ENCODE measurements at regions not wholly inside any gene's neighbourhood (a gene's known extent, or its start where the extent isn't known, plus 50 kb on each side); places are given as distances from the start of the nearest gene placed in this dataset.
"Not testable (repeated sequence)": the region's sequence is repeated elsewhere in the genome, so short reads cannot be mapped to it uniquely, and the experiment has no call there.

DNA sequence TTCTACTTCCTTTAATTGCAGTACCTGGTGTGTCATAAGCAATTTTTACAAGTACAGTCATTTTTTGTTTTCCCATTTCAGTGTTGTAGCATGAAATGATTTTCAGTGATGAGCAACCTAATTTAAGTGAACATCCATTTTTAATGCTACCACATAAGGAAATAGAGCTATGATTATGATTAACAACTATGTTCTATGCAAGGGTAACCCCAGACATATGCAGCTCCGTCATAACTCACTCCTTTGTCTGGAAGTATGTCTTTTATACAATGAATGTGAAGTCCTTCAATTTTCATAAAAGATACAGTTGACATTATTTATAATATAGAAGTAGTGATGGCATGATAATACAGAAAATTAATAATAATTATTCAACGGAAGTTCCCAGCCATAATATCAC lies 783.3 kb upstream of the CDH18 start:
- not testable (repeated sequence) for DNase-seq

GRCh38 chr5:20765074-20765473 lies 777.1 kb upstream of the CDH18 start:
- not testable (repeated sequence) for DNase-seq

GRCh38 chr5:20759459-20759858 lies 771.5 kb upstream of the CDH18 start:
- not testable (repeated sequence) for DNase-seq

DNA sequence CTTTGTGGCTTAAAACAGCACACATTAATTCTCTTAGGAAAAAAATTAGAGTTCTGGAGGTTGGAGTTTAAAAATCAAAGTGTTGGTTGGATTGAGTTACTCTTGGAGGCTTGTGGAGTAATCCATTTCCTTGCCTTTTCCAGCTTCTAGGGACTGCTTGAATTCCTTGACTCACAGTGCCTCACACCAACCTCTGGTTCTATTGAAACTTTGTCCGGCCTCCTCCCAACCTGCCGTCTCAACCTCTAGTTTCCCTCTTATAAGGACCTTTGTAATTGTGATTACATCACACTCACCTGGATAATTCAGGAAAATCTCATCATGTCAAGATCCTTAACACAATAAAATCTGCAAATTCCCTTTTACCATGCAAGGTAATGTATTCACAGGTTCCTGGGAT lies 764.2 kb upstream of the CDH18 start:
- not testable (repeated sequence) for DNase-seq

GRCh38 chr5:20735715-20736114 lies 747.7 kb upstream of the CDH18 start:
- not testable (repeated sequence) for DNase-seq

DNA sequence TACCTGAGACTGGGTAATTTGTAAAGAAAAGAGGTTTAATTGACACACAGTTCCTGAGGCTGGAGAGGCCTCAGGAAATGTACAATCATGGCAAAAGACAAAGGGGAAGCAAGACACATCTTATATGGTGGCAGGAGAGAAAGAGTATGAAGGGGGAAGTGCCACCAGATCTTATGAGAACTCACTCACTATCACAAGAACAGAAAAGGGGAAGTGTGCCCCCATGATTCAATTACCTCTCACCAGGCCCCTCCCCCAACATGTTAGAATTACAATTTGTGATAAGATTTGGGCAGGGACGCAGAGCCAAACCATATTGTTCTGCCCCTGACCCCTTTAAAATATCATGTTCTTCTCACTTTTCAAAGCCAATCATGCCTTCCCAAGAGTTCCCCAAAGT lies 744.2 kb upstream of the CDH18 start:
- DNase-seq: not testable (repeated sequence)

DNA sequence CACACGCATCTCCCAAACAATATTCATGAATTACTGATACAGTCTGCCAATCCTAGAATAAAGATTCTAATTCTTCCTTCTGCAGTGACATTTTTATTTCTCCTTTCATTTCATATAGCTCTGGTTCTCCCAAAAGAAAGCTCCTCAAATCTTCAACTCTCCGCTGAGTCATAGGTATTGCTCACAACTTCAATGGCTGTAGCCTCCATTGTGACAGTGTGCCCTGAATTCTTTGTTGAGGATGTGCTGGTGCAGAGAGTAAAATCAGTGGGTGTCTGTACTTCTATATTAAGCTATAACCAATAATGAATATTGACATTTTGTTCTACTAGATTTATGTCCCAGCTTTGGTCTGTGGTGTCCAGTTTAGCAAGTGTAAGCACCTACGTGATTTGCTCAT lies 733.3 kb upstream of the CDH18 start:
- DNase-seq: not testable (repeated sequence)

GRCh38 chr5:20711520-20712155 lies 723.6 kb upstream of the CDH18 start:
- DNase-seq: not testable (repeated sequence)

DNA sequence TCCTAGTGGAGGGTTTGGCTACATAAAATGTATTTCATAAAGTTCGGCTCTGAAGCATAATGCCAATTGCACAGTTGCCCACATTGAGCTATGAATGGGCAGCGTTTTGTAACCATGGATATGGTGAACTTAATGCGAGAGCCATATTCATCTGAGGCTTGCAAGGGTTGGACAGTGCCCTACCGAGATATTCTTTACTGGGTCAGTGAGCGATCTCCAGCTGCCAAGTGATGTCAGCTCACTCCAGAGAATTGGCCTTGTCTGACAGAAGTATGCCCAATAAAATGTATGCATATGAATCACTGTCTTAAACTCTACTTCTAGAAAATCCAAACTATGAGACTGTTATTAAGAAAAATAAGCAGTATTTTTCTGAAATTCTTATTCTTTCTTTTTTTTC lies 719.6 kb upstream of the CDH18 start:
- DNase-seq: not testable (repeated sequence)

DNA sequence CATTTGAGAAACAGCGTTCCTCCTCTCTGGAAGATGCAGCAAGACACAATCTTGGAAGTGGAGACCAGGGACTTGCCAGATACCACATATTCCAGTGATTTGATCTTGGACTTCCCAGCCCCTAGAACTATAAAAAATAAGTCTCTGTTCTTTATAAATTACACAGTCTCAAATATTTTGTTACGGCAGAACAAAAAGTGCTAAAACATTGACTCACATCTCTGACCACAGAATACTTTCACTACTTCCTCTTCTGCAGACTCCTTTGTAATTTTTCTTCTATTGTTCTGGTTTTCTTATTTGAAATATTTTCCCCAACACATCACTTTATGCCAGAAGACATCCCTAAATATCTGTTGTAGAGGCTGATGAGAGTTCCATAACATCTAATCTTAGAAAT lies 706.1 kb upstream of the CDH18 start:
- DNase-seq: no peak

GRCh38 chr5:20692913-20693312 lies 704.9 kb upstream of the CDH18 start:
- no peak for DNase-seq

DNA sequence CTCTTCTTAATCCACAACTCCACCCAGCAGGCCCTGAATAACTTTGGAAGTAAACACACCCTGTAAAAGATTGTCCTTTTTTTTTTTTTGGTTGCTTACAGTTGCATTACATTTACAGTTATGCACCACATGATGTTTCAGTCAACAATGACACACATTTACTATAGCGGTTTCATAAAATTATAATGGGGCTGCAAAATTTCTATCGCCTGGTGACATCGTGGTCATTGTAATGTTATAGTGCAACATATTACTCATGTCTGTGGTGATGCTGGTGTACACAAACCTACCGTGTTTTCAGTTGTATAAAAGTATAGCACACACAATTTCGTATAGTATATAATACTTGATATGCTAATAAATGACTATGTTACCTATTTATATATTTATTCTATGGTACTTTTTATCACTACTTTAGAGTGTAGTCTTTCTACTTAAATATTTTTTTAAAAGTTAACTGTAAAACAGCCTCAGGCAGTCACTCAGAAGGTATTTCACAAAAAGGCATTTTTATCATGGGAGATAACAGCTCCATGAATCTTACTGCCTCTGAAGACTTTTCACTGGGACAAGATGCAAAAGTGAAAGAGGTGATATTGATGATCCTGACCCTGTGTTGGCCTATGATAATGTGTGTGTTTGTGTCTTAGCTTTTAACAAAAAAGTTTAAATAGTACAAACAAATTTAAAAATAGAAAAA lies 695.4 kb upstream of the CDH18 start:
- no peak for DNase-seq

GRCh38 chr5:20680718-20681302 lies 692.8 kb upstream of the CDH18 start:
- no peak for DNase-seq

DNA sequence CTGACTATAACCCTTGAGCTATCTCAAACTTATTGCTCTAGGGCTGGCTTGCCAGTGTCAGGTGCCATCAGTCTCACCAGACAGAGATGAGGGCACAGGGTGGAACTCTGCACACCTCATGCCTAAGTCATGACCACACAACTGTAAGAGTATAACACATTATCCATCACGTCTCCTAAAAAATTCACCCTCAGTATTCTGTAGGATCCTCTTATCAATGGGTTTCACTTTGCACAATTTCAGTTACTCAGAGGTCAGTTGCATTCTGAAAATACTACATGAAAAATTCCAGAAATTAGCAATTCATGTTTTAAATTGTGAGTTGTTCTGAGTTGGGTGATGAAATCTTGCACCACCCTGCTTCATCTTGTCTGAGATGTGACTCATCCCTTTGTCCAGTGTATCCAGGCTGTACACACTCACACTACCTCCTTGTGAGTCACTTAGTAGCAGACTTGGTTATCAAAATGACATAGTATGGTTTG lies 690.9 kb upstream of the CDH18 start:
- no peak for DNase-seq

GRCh38 chr5:20678386-20678785 lies 690.4 kb upstream of the CDH18 start:
- DNase-seq: no peak

GRCh38 chr5:20660588-20660987 lies 672.6 kb upstream of the CDH18 start:
- DNase-seq: no peak

GRCh38 chr5:20656262-20656661 lies 668.3 kb upstream of the CDH18 start:
- no peak for DNase-seq

GRCh38 chr5:20655211-20655610 lies 667.2 kb upstream of the CDH18 start:
- no peak for DNase-seq

- DNase-seq: no peak
These were observed 666.7 kb upstream of the CDH18 start for GRCh38 chr5:20654746-20655145.

GRCh38 chr5:20654033-20654432 lies 666.0 kb upstream of the CDH18 start:
- no peak for DNase-seq

DNA sequence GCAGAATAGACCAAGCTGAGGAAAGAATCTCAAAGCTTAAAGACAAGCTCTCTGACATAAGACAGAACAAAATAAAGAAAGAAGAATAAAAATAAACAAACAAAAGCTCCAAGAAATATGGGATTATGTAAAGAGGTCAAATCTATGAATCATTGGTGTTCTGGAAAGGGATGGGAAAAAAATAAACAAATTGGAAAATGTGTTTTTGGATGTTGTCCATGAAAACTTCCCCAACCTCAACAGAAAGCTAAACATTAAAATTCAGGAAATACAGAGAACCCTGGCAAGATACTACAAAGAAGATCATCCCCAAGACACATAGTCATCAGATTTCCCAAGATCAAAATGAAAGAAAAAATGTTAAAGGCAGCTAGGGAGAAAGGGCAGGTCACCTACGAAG lies 662.0 kb upstream of the CDH18 start:
- DNase-seq: no peak

GRCh38 chr5:20648981-20649380 lies 661.0 kb upstream of the CDH18 start:
- DNase-seq: no peak

DNA sequence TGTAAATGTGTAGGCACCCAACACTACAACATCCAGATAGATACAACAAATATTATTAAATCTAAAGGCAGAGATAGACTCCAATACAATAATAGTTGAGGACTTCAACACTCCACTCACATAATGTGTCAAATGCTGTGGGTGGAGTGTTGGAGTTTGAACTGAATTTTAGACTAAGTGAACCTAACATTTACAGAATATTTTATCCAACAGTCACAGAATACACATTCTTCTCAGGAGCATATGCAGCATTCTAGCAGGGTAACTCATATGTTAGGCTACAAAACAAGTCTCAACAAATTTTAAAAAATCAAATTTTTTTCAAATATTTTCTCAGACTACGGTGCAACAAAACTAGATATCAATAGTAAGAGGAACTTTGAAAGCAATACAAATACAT lies 648.7 kb upstream of the CDH18 start:
- DNase-seq: no peak

DNA sequence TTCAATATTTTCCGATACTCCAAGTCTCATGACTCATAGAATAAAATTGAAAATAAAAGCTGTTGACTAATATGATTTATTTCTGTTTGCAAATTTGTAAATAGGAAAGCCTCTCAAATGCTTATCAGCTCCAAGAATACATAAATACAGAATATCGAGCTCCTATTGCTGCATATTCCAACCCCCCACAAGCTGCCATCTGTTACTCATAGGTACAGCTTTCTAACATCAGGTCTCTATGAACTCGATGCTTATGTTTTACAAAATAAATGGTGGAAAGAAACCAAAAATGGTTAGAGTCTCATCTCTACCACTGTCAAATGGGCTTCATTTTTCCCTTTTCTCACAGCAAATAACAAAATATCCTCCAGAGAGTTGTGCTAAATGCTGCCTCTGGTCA lies 631.6 kb upstream of the CDH18 start:
- no peak for DNase-seq
